Vagina (tissue), 2 donors: ENCODE measurements at regions not wholly inside any gene's neighbourhood (a gene's known extent, or its start where the extent isn't known, plus 50 kb on each side); places are given as distances from the start of the nearest gene placed in this dataset.

Experiments
- POLR2A ChIP-seq, 2 donors: fragments of 450-650 bp; IDR thresholded peaks; one replicate each; pipeline ENCODE4 v1.6.1; 2017; ENCODE audit warnings: antibody characterized with exemption in 2 of 2, mild to moderate bottlenecking in 2 of 2, moderate library complexity in 2 of 2
- POLR2AphosphoS5 ChIP-seq, 2 donors: sonication (generic); formaldehyde crosslinking; IDR thresholded peaks; one replicate each; pipeline ENCODE4 v1.9.0; 2017; ENCODE audit warnings: antibody characterized with exemption in 2 of 2, mild to moderate bottlenecking in 2 of 2, low read depth in 1 of 2; ENCODE audit not compliant: insufficient read depth in 1 of 2
- TF ChIP-seq, protein P1 (sequence below), 3 experiments: fragments of 450-650 bp in 2 of 3; fragments of 200-600 bp in 1 of 3; sonication (generic) in 1 of 3; IDR thresholded peaks; one replicate each; pipeline ENCODE4 v1.5.1; 2017 to 2019; ENCODE audit warnings: antibody characterized with exemption in 3 of 3, mild to moderate bottlenecking in 2 of 3, moderate library complexity in 2 of 3

DNA sequence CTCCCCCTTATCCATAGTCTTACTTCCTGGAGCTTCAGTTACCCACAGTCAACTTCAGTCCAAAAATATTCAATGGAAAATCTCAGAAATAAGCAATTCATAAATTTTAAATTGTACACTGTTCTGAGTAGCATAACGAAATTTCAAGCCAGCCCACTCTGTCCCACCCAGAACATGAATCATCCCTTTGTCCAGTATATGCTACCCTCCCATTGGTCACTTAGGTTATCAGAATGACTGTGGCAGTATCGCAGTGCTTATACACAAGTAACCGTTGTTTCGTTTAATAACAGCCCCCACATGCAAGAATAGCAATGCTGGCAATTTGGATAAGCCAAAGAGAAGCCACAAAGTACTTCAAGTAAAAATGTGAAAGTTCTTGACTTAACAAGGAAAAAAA is 325.3 kb upstream of the ADAMTS9 start:
- TF ChIP-seq POLR2A (IDR thresholded peaks at IDR 0.05): no peak
- TF ChIP-seq, protein P1, sequence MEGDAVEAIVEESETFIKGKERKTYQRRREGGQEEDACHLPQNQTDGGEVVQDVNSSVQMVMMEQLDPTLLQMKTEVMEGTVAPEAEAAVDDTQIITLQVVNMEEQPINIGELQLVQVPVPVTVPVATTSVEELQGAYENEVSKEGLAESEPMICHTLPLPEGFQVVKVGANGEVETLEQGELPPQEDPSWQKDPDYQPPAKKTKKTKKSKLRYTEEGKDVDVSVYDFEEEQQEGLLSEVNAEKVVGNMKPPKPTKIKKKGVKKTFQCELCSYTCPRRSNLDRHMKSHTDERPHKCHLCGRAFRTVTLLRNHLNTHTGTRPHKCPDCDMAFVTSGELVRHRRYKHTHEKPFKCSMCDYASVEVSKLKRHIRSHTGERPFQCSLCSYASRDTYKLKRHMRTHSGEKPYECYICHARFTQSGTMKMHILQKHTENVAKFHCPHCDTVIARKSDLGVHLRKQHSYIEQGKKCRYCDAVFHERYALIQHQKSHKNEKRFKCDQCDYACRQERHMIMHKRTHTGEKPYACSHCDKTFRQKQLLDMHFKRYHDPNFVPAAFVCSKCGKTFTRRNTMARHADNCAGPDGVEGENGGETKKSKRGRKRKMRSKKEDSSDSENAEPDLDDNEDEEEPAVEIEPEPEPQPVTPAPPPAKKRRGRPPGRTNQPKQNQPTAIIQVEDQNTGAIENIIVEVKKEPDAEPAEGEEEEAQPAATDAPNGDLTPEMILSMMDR (IDR thresholded peaks at IDR 0.05): no peak
- no peak for TF ChIP-seq POLR2AphosphoS5 (IDR thresholded peaks at IDR 0.05; ENCODE audit: insufficient read depth in 1 of 2, low read depth in 1 of 2)
